ENCODE measurements at regions not wholly inside any gene's neighbourhood (a gene's known extent, or its start where the extent isn't known, plus 50 kb on each side); places are given as distances from the start of the nearest gene placed in this dataset.

DNA sequence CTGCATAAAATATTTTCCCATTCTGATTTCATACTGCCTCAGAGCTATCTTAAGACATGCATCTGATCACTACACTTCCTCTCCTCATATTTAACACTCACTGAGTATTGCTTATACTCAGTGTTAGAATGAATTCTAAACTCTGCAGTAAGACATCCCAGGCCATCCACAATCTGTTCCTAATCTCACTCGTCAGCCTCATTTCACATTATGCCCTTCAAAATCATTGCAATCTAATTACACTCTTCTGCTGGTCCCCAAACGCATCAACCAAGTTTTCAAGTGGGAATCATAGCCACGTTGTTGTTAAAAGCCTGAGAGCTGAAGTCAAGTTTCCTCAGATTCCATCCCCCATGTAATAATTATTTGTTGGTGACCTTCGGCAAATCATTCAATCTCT, 1177.9 kb downstream of the ARAP2 start:
- no peaks in the 10 kb centered on the region for H3K4me1 ChIP-seq (ENCODE audit: control insufficient read depth, insufficient read depth, low read length)
- H3K9me3 ChIP-seq (ENCODE audit: control insufficient read depth, insufficient read depth, low read length): no peaks in the 10 kb centered on the region
- no peak overlapping the region for H3K4me3 ChIP-seq (ENCODE audit: low read length)
- H3K4me3 Mint-ChIP-seq: no peak overlapping the region
- no peaks in the 10 kb centered on the region for H3K4me1 Mint-ChIP-seq
- TF ChIP-seq, protein P1, sequence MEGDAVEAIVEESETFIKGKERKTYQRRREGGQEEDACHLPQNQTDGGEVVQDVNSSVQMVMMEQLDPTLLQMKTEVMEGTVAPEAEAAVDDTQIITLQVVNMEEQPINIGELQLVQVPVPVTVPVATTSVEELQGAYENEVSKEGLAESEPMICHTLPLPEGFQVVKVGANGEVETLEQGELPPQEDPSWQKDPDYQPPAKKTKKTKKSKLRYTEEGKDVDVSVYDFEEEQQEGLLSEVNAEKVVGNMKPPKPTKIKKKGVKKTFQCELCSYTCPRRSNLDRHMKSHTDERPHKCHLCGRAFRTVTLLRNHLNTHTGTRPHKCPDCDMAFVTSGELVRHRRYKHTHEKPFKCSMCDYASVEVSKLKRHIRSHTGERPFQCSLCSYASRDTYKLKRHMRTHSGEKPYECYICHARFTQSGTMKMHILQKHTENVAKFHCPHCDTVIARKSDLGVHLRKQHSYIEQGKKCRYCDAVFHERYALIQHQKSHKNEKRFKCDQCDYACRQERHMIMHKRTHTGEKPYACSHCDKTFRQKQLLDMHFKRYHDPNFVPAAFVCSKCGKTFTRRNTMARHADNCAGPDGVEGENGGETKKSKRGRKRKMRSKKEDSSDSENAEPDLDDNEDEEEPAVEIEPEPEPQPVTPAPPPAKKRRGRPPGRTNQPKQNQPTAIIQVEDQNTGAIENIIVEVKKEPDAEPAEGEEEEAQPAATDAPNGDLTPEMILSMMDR (IDR thresholded peaks at IDR 0.05): no peak
- no peaks in the 10 kb centered on the region for H3K27me3 Mint-ChIP-seq (ENCODE audit: low read depth in 2 of 2)
- 91% methylated on average over 3 of the region's 4 CpGs for WGBS (ENCODE audit: insufficient coverage)
- peaks cover 0 to 2% of the 10 kb centered on the region in 2 donors for H3K9me3 Mint-ChIP-seq
- H3K27ac ChIP-seq (ENCODE audit: low read length): no peak overlapping the region
- H3K36me3 ChIP-seq (ENCODE audit: control insufficient read depth, insufficient read depth, low read length): no peaks in the 10 kb centered on the region
- intact Hi-C loops (cut with micrococcal nuclease): no loop called here
- DNase-seq: no peak
- no peaks in the 10 kb centered on the region for H3K36me3 Mint-ChIP-seq
- no peak for ATAC-seq
- no peaks in the 10 kb centered on the region for H3K27me3 ChIP-seq (ENCODE audit: control insufficient read depth, insufficient read depth, low read length)
- H3K27ac Mint-ChIP-seq: no peak overlapping the region

GRCh38 chr4:35080799-35081198, 1163.5 kb downstream of the ARAP2 start:
- H3K36me3 Mint-ChIP-seq: no peaks in the 10 kb centered on the region
- no CpG with 5 or more reads among the region's 1 CpG for WGBS (ENCODE audit: insufficient coverage)
- no peak overlapping the region for H3K27ac Mint-ChIP-seq
- no peaks in the 10 kb centered on the region for H3K4me1 ChIP-seq (ENCODE audit: control insufficient read depth, insufficient read depth, low read length)
- H3K4me3 Mint-ChIP-seq: no peak overlapping the region
- no peaks in the 10 kb centered on the region for H3K27me3 Mint-ChIP-seq (ENCODE audit: low read depth in 2 of 2)
- DNase-seq (no peak), ATAC-seq (no peak)
- peaks cover 5 to 6% of the 10 kb centered on the region in 2 donors for H3K9me3 Mint-ChIP-seq
- no peak overlapping the region for H3K27ac ChIP-seq (ENCODE audit: low read length)
- no peaks in the 10 kb centered on the region for H3K4me1 Mint-ChIP-seq
- no peak overlapping the region for H3K4me3 ChIP-seq (ENCODE audit: low read length)
- H3K27me3 ChIP-seq (ENCODE audit: control insufficient read depth, insufficient read depth, low read length): no peaks in the 10 kb centered on the region
- no peaks in the 10 kb centered on the region for H3K36me3 ChIP-seq (ENCODE audit: control insufficient read depth, insufficient read depth, low read length)
- H3K9me3 ChIP-seq (ENCODE audit: control insufficient read depth, insufficient read depth, low read length): peaks cover 7% of the 10 kb centered on the region
- TF ChIP-seq, protein P1 (IDR thresholded peaks at IDR 0.05): no peak
- intact Hi-C loops (cut with micrococcal nuclease): no loop called here

- Mint-ChIP-seq H3K27me3 (ENCODE audit: low read depth in 2 of 2) (no peaks in the 10 kb centered on the region), H3K9me3 (peaks cover 6 to 10% of the 10 kb centered on the region in 2 donors), H3K4me3 (no peak overlapping the region), H3K27ac (no peak overlapping the region), H3K4me1 (no peaks in the 10 kb centered on the region), H3K36me3 (no peaks in the 10 kb centered on the region)
- TF ChIP-seq, protein P1 (IDR thresholded peaks at IDR 0.05): no peak
- ATAC-seq (no peak), DNase-seq (no peak)
- Histone ChIP-seq H3K36me3 (ENCODE audit: control insufficient read depth, insufficient read depth, low read length) (no peaks in the 10 kb centered on the region), H3K9me3 (ENCODE audit: control insufficient read depth, insufficient read depth, low read length) (no peaks in the 10 kb centered on the region), H3K4me3 (ENCODE audit: low read length) (no peak overlapping the region), H3K27me3 (ENCODE audit: control insufficient read depth, insufficient read depth, low read length) (no peaks in the 10 kb centered on the region), H3K27ac (ENCODE audit: low read length) (no peak overlapping the region), H3K4me1 (ENCODE audit: control insufficient read depth, insufficient read depth, low read length) (no peaks in the 10 kb centered on the region)
- intact Hi-C loops (cut with micrococcal nuclease): no loop called here
- WGBS (ENCODE audit: insufficient coverage): 91% methylated on average over 3 of the region's 3 CpGs
These were observed 1157.1 kb downstream of the ARAP2 start for GRCh38 chr4:35087218-35087617.

GRCh38 chr4:35100932-35101331, 1143.4 kb downstream of the ARAP2 start:
- Mint-ChIP-seq H3K9me3 (peaks cover 5 to 9% of the 10 kb centered on the region in 2 donors), H3K4me1 (no peaks in the 10 kb centered on the region), H3K27me3 (ENCODE audit: low read depth in 2 of 2) (no peaks in the 10 kb centered on the region), H3K27ac (no peak overlapping the region), H3K36me3 (no peaks in the 10 kb centered on the region), H3K4me3 (no peak overlapping the region)
- TF ChIP-seq, protein P1 (IDR thresholded peaks at IDR 0.05): no peak
- no peaks in the 10 kb centered on the region for H3K36me3 ChIP-seq (ENCODE audit: control insufficient read depth, insufficient read depth, low read length)
- intact Hi-C loops (cut with micrococcal nuclease): no loop called here
- H3K4me1 ChIP-seq (ENCODE audit: control insufficient read depth, insufficient read depth, low read length): no peaks in the 10 kb centered on the region
- H3K4me3 ChIP-seq (ENCODE audit: low read length): no peak overlapping the region
- no peak for DNase-seq
- H3K27ac ChIP-seq (ENCODE audit: low read length): no peak overlapping the region
- WGBS (ENCODE audit: insufficient coverage): 91% methylated on average over 8 of the region's 8 CpGs
- peaks cover 6% of the 10 kb centered on the region for H3K9me3 ChIP-seq (ENCODE audit: control insufficient read depth, insufficient read depth, low read length)
- ATAC-seq: no peak
- no peaks in the 10 kb centered on the region for H3K27me3 ChIP-seq (ENCODE audit: control insufficient read depth, insufficient read depth, low read length)

All from natural killer cell (primary cell).